ENCODE measurements at regions not wholly inside any gene's neighbourhood (a gene's known extent, or its start where the extent isn't known, plus 50 kb on each side); places are given as distances from the start of the nearest gene placed in this dataset.

GRCh38 chr6:15901141-15902115 lies 227.5 kb upstream of the MYLIP start:
- no peak for TF ChIP-seq CTCF (conservative IDR thresholded peaks at IDR 0.05; ENCODE audit: control insufficient read depth, insufficient read depth, low read depth, low read length)
- DNase-seq (ENCODE audit: low read depth) = no peak
- H3K4me3 ChIP-seq (ENCODE audit: control insufficient read depth, low read depth, low read length) = no peak overlapping the region

- TF ChIP-seq CTCF (conservative IDR thresholded peaks at IDR 0.05; ENCODE audit: control insufficient read depth, insufficient read depth, low read depth, low read length) = no peak
- no peak overlapping the region for H3K4me3 ChIP-seq (ENCODE audit: control insufficient read depth, low read depth, low read length)
- DNase-seq (ENCODE audit: low read depth) = no peak
Observed at GRCh38 chr6:15898693-15899092, 230.2 kb upstream of the MYLIP start.

- H3K4me3 ChIP-seq (ENCODE audit: control insufficient read depth, low read depth, low read length) = no peak overlapping the region
- no peak for TF ChIP-seq CTCF (conservative IDR thresholded peaks at IDR 0.05; ENCODE audit: control insufficient read depth, insufficient read depth, low read depth, low read length)
- DNase-seq (ENCODE audit: low read depth) = peak; percentile 60
Observed at GRCh38 chr6:15897063-15897876, 231.6 kb upstream of the MYLIP start.

DNA sequence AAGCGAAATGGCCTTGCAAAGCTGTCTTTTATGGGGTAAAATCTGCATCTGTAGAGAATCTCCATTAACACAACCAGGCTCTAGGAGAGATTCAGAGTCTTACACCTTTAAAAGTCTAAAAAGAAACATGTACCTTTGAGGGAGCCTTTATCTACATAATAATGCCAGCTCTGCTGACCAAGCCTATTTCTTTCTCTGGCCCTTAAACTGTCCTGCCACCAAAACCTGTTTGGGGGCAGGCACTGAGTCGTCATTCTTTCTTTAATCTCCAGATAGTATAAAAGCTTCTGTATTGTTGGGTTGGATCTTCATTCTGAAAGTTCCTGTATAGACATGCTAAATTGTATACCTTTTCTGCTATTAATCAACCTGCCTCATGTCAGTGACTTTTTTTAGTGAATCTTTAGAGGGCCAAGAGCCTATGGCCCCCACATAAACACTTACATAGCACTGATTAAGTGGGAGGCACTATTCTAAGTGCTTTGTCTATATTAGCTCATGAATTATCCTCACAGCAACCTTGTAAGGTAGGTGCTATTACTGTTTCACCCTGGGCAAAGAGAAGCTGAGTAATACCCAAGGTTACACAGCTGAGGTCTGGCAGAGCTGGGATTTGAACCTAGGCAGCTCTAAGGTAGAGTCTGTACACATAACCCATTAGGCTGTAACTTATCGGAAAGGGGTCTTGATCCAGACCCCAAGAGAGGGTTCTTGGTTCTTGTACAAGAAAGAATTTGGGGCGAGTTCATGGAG lies 232.3 kb upstream of the DTNBP1 start:
- TF ChIP-seq CTCF (conservative IDR thresholded peaks at IDR 0.05; ENCODE audit: control insufficient read depth, insufficient read depth, low read depth, low read length) = no peak
- no peak for DNase-seq (ENCODE audit: low read depth)
- H3K4me3 ChIP-seq (ENCODE audit: control insufficient read depth, low read depth, low read length) = no peak overlapping the region

GRCh38 chr6:15893556-15894253 lies 230.9 kb upstream of the DTNBP1 start:
- H3K4me3 ChIP-seq (ENCODE audit: control insufficient read depth, low read depth, low read length) = no peak overlapping the region
- peak; percentile 51 for DNase-seq (ENCODE audit: low read depth)
- peak; percentile 56 for TF ChIP-seq CTCF (conservative IDR thresholded peaks at IDR 0.05; ENCODE audit: control insufficient read depth, insufficient read depth, low read depth, low read length)

GRCh38 chr6:15892369-15892768 lies 229.5 kb upstream of the DTNBP1 start:
- no peak overlapping the region for H3K4me3 ChIP-seq (ENCODE audit: control insufficient read depth, low read depth, low read length)
- DNase-seq (ENCODE audit: low read depth) = peak; percentile 58
- no peak for TF ChIP-seq CTCF (conservative IDR thresholded peaks at IDR 0.05; ENCODE audit: control insufficient read depth, insufficient read depth, low read depth, low read length)
